Right atrium auricular region (tissue), 2 donors: ENCODE measurements at regions not wholly inside any gene's neighbourhood (a gene's known extent, or its start where the extent isn't known, plus 50 kb on each side); places are given as distances from the start of the nearest gene placed in this dataset.

Source experiments
- DNase-seq: peaks from one replicate; pipeline ENCODE4 v3.0.0-alpha.2; 2019; ENCODE audit warnings: low spot score
- H3K27ac ChIP-seq, 2 donors: fragments of 200-600 bp; sonication (generic); 1 replicate in 1 of 2; 2 replicates in 1 of 2; pipeline ENCODE4 v1.5.1; 2016 to 2019
- H3K27me3 ChIP-seq, 2 donors: fragments of 200-600 bp; sonication (generic); one replicate each; pipeline versions ENCODE4 v1.5.1 to v1.6.0; 2017 to 2019
- H3K36me3 ChIP-seq: fragments of 200-600 bp; sonication (generic); one replicate; pipeline ENCODE4 v1.5.1; 2016
- H3K4me1 ChIP-seq, 2 donors: fragments of 200-600 bp; sonication (generic); one replicate each; pipeline versions ENCODE4 v1.5.1 to v1.6.0; 2017 to 2019
- H3K4me3 ChIP-seq, 2 donors: fragments of 200-600 bp; sonication (generic); 1 replicate in 1 of 2; 2 replicates in 1 of 2; pipeline ENCODE4 v1.5.1; 2017 to 2019; ENCODE audit warnings: mild to moderate bottlenecking in 1 of 2, moderate library complexity in 1 of 2
- H3K9me3 ChIP-seq, 2 donors: fragments of 200-600 bp; sonication (generic); one replicate each; pipeline ENCODE4 v1.5.1; 2019
- CTCF ChIP-seq, 2 donors: fragments of 200-600 bp; sonication (generic); IDR thresholded peaks; one replicate each; pipeline ENCODE4 v1.5.1; 2019; ENCODE audit warnings: antibody characterized with exemption in 2 of 2

- Histone ChIP-seq H3K27me3 (no peaks in the 10 kb centered on the region), H3K4me1 (no peaks in the 10 kb centered on the region), H3K9me3 (peaks cover 0 to 12% of the 10 kb centered on the region in 2 donors), H3K36me3 (no peaks in the 10 kb centered on the region), H3K4me3 (no peak overlapping the region), H3K27ac (no peak overlapping the region)
- DNase-seq, result no peak
- TF ChIP-seq CTCF (IDR thresholded peaks at IDR 0.05), result no peak
Measured at GRCh38 chr22:22830193-22830592, 57.4 kb upstream of the IGLL5 start.

- H3K27ac ChIP-seq, result no peak overlapping the region
- H3K27me3 ChIP-seq, result no peaks in the 10 kb centered on the region
- H3K4me1 ChIP-seq, result no peaks in the 10 kb centered on the region
- no peaks in the 10 kb centered on the region for H3K36me3 ChIP-seq
- no peak for DNase-seq
- H3K4me3 ChIP-seq, result no peak overlapping the region
- H3K9me3 ChIP-seq, result peaks cover 0 to 12% of the 10 kb centered on the region in 2 donors
- TF ChIP-seq CTCF (IDR thresholded peaks at IDR 0.05), result no peak
Measured at GRCh38 chr22:22830957-22831688, 56.5 kb upstream of the IGLL5 start.

- no peak for TF ChIP-seq CTCF (IDR thresholded peaks at IDR 0.05)
- no peak overlapping the region for H3K4me3 ChIP-seq
- no peaks in the 10 kb centered on the region for H3K36me3 ChIP-seq
- no peak overlapping the region for H3K27ac ChIP-seq
- H3K4me1 ChIP-seq, result no peaks in the 10 kb centered on the region
- DNase-seq, result no peak
- H3K9me3 ChIP-seq, result peaks cover 0 to 12% of the 10 kb centered on the region in 2 donors
- H3K27me3 ChIP-seq, result no peaks in the 10 kb centered on the region
Measured at GRCh38 chr22:22833059-22833458, 54.6 kb upstream of the IGLL5 start.

- Histone ChIP-seq H3K4me3 (no peak overlapping the region), H3K27ac (no peak overlapping the region), H3K36me3 (no peaks in the 10 kb centered on the region), H3K27me3 (no peaks in the 10 kb centered on the region), H3K4me1 (no peaks in the 10 kb centered on the region), H3K9me3 (peaks cover 0 to 12% of the 10 kb centered on the region in 2 donors)
- no peak for DNase-seq
- no peak for TF ChIP-seq CTCF (IDR thresholded peaks at IDR 0.05)
Measured at GRCh38 chr22:22833488-22833887, 54.1 kb upstream of the IGLL5 start.

- Histone ChIP-seq H3K27ac (no peak overlapping the region), H3K36me3 (no peaks in the 10 kb centered on the region), H3K4me3 (no peak overlapping the region), H3K4me1 (no peaks in the 10 kb centered on the region), H3K9me3 (peaks cover 0 to 12% of the 10 kb centered on the region in 2 donors), H3K27me3 (no peaks in the 10 kb centered on the region)
- no peak for TF ChIP-seq CTCF (IDR thresholded peaks at IDR 0.05)
- DNase-seq, result no peak
Measured at GRCh38 chr22:22834204-22834603, 53.4 kb upstream of the IGLL5 start.

- peaks cover 0 to 12% of the 10 kb centered on the region in 2 donors for H3K9me3 ChIP-seq
- H3K4me1 ChIP-seq, result no peaks in the 10 kb centered on the region
- no peaks in the 10 kb centered on the region for H3K36me3 ChIP-seq
- DNase-seq, result no peak
- H3K27me3 ChIP-seq, result no peaks in the 10 kb centered on the region
- H3K4me3 ChIP-seq, result no peak overlapping the region
- no peak overlapping the region for H3K27ac ChIP-seq
- no peak for TF ChIP-seq CTCF (IDR thresholded peaks at IDR 0.05)
Measured at GRCh38 chr22:22834783-22835182, 52.8 kb upstream of the IGLL5 start.
